ENCODE measurements at regions not wholly inside any gene's neighbourhood (a gene's known extent, or its start where the extent isn't known, plus 50 kb on each side); places are given as distances from the start of the nearest gene placed in this dataset.

DNA sequence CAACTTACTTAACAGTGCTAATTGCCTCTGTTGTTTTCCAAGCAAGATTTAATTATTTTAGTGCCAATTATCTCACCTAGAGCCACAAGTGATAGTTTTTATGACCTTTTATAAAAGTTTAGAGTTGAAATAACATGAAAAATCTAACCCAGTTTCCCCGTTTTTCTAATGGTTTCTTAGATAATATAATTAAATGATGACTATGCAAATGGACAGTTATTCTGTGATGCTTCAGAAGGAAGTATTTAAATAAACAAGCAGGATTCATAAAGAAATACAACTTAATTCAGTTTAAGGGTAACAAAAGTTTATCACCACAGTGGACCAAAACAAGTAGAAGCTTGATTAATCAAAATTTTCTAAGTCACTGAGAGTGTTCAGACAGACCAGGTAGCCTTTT, 721.2 kb upstream of the SOX9 start:
- TF ChIP-seq CTCF (conservative IDR thresholded peaks at IDR 0.05) (no peak), EZH2 (IDR thresholded peaks at IDR 0.05; ENCODE audit: low read depth) (no peak)

Data from PC-9 (cell line).